T-helper 2 cell treated with Interferon-gamma antibody and Interleukin-4, amounts not matched to agents 100 ng/mL and 5 ng/mL, for 36 hours (primary cell): ENCODE measurements at regions not wholly inside any gene's neighbourhood (a gene's known extent, or its start where the extent isn't known, plus 50 kb on each side); places are given as distances from the start of the nearest gene placed in this dataset.

Experiments used
- intact Hi-C: fragments of 100-400 bp; cut with micrococcal nuclease; formaldehyde crosslinking; loops from one replicate; pipeline ENCODE4 v1.15.1; 2023

- intact Hi-C loops = no loop called here
Observed at GRCh38 chr15:94602754-94603470, 371.6 kb downstream of the MCTP2 start.

GRCh38 chr15:94606286-94606685 is 374.9 kb downstream of the MCTP2 start:
- intact Hi-C loops = loop anchor here (2.0 kb wide), 1 partner anchor 21 kb away; no protein-coding TSS in a partner anchor

- intact Hi-C loops = loop anchor here (2.0 kb wide), 1 partner anchor 22 kb away; no protein-coding TSS in a partner anchor
Observed at GRCh38 chr15:94607176-94607654, 375.9 kb downstream of the MCTP2 start.

GRCh38 chr15:94610069-94610468 is 378.7 kb downstream of the MCTP2 start:
- intact Hi-C loops = no loop called here

- intact Hi-C loops = no loop called here
Observed at GRCh38 chr15:94610485-94610884, 379.1 kb downstream of the MCTP2 start.

GRCh38 chr15:94611656-94612055 is 380.3 kb downstream of the MCTP2 start:
- intact Hi-C loops = no loop called here

- intact Hi-C loops = no loop called here
Observed at GRCh38 chr15:94615688-94616087, 384.3 kb downstream of the MCTP2 start.

GRCh38 chr15:94620632-94621031 is 389.3 kb downstream of the MCTP2 start:
- intact Hi-C loops = no loop called here

GRCh38 chr15:94621736-94622135 is 390.4 kb downstream of the MCTP2 start:
- intact Hi-C loops = no loop called here

- intact Hi-C loops = no loop called here
Observed at GRCh38 chr15:94626949-94627348, 395.6 kb downstream of the MCTP2 start.

- intact Hi-C loops = no loop called here
Observed at GRCh38 chr15:94631608-94632007, 400.2 kb downstream of the MCTP2 start.

- intact Hi-C loops = no loop called here
Observed at GRCh38 chr15:94638183-94638582, 406.8 kb downstream of the MCTP2 start.

- intact Hi-C loops = no loop called here
Observed at GRCh38 chr15:94639701-94640100, 408.3 kb downstream of the MCTP2 start.

GRCh38 chr15:94644433-94644832 is 413.1 kb downstream of the MCTP2 start:
- intact Hi-C loops = no loop called here

GRCh38 chr15:94653071-94653470 is 421.7 kb downstream of the MCTP2 start:
- intact Hi-C loops = no loop called here

- intact Hi-C loops = no loop called here
Observed at GRCh38 chr15:94655249-94655880, 424.0 kb downstream of the MCTP2 start.

GRCh38 chr15:94665676-94666441 is 434.5 kb downstream of the MCTP2 start:
- intact Hi-C loops = no loop called here

GRCh38 chr15:94666553-94666952 is 435.2 kb downstream of the MCTP2 start:
- intact Hi-C loops = no loop called here

- intact Hi-C loops = no loop called here
Observed at GRCh38 chr15:94667109-94667508, 435.7 kb downstream of the MCTP2 start.

GRCh38 chr15:94670438-94671034 is 439.2 kb downstream of the MCTP2 start:
- intact Hi-C loops = loop anchor here (5.0 kb wide), 1 partner anchor 88 kb away; no protein-coding TSS in a partner anchor

GRCh38 chr15:94671858-94672532 is 440.6 kb downstream of the MCTP2 start:
- intact Hi-C loops = loop anchor here (5.0 kb wide), 1 partner anchor 90 kb away; no protein-coding TSS in a partner anchor
